HG03060 (cell line): ENCODE measurements at regions not wholly inside any gene's neighbourhood (a gene's known extent, or its start where the extent isn't known, plus 50 kb on each side); places are given as distances from the start of the nearest gene placed in this dataset.
"Not testable (repeated sequence)": the region's sequence is repeated elsewhere in the genome, so short reads cannot be mapped to it uniquely, and the experiment has no call there.

Source experiments
- ATAC-seq: cut with Tn5 transposase; IDR thresholded peaks from one replicate; pipeline ENCODE4 v1.9.1; 2021; ENCODE audit warnings: low read depth, moderate number of reproducible peaks; ENCODE audit not compliant: unreplicated experiment

- no peak for ATAC-seq
Measured at GRCh38 chr6:76862936-76863335, 600.4 kb downstream of the HTR1B start.

DNA sequence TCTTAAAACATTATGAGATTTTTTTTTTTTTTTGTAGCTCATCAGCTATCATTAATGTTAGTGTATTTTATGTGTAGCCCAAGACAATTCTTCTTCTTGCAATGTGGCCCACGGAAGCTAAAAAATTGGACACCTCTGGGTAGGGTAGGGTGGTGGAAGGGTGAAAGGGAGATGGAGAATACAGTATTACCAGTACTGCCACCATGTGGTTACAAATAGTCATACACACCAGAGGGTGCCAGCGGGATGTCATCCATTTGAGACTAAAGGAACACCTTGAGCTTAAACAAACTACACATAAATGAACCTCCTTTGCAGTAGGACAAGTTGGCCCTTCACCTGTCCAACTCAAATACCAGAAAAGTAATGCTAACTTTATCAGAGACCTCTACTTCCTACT lies 601.9 kb downstream of the HTR1B start:
- no peak for ATAC-seq

- no peak for ATAC-seq
Measured at GRCh38 chr6:76856065-76856464, 607.2 kb downstream of the HTR1B start.

- no peak for ATAC-seq
Measured at GRCh38 chr6:76852776-76853175, 610.5 kb downstream of the HTR1B start.

- ATAC-seq = not testable (repeated sequence)
Measured at GRCh38 chr6:76849274-76849970, 613.9 kb downstream of the HTR1B start.

DNA sequence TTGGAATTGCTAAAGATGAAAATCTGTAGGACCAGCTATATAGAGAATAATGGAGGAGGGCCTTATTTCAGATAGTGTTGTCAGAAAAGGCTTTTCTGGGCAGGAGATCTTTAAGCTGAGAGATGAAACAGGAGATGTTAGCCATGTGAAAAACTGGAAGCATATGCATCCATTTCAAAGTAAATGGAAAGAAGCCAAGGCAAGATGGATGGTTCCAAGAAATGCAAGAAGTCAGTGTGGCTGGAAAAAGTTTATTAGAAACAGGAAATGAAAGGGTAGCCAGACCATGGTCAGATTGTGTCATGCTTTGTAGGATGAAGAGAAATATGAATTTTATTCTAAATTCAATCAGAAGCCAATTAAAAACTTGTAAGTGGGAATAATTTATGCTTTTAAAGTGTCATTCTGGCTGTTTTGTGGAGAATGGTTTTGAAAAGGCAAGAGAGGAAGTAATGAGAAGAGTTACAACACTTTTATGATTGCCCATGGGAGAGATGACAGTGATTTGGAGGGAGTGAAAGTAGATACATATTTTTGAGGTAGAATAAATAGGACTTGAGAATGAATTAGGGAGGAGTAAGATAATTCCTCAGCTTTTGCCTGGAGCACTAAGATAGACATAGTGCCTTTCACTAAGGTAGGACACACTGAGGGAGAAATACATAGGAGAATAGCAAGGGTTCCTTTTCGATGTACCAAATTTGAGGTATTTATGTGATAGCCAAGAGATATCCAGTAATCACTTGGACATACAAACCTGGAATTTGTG lies 620.1 kb downstream of the HTR1B start:
- ATAC-seq = no peak

- no peak for ATAC-seq
Measured at GRCh38 chr6:76840865-76841264, 622.4 kb downstream of the HTR1B start.

DNA sequence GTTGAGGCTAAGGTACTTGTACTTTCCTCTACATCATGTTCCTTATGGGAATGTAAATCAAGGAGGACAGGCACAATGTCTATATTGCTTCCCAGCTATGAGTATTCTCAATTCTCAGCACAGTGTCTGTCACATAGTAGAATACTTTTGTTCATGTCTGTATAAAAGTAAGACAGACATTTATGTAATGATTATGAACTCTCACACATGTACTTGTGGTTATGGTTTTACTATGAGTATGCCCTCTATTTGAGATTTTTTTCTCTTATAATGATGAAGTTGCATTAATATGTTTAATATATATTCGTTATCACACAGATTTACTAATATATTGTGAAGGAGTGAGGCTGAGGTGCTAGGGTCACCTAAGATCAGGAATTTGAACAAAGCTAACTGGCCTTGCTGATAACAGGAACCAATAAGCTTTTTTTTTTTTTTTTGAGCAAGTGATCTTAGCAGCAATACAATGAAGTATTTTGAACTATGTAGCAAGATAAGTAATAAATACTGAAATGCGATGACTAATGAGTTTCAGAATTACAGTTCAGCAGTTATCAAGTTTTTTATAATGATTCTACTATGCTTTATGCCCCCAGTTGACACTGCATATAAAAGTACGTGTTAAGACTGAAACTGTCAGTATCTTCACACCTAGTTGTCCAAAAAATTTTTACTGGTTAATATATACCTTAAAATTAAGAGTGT lies 623.1 kb downstream of the HTR1B start:
- no peak for ATAC-seq

DNA sequence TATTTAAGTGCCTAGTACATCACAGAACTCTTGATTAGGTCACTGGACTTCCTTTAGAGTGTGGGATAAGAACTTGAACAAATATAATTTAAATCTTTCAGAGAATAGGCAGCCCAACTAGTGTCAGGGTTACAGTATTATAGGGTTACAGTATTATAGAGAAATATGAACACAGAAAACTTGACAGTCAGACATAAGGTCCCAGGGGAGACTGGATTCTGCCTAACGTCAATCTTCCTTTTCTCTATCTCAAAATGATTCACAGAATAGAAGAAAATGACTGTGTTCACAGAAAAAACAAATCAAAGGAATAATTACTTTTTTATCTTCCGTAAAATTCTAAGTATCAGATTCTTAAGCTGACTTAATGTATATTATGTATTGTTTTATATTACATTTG lies 623.8 kb downstream of the HTR1B start:
- no peak for ATAC-seq

- ATAC-seq = no peak
Measured at GRCh38 chr6:76837564-76837963, 625.7 kb downstream of the HTR1B start.

GRCh38 chr6:76835695-76836094 lies 627.6 kb downstream of the HTR1B start:
- no peak for ATAC-seq

DNA sequence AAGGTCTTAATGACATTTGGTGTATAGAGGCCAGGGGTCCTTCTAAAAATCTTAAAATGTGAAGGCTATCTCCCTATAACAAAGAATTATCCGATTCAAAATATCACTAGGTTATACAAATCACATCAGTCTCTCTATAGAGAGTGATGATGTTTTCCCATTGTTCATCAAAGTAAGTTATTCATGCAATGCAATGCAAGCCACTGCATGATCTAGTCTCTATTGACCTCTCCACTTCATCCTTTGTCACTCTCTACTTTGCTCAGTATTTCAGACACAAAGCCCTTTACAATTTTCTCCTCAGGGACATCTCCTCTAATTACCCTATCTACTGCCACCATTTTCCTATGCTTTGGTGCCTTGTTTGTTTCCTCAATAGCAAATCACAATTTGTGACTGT lies 628.0 kb downstream of the HTR1B start:
- no peak for ATAC-seq

GRCh38 chr6:76834399-76834798 lies 628.9 kb downstream of the HTR1B start:
- ATAC-seq = no peak

DNA sequence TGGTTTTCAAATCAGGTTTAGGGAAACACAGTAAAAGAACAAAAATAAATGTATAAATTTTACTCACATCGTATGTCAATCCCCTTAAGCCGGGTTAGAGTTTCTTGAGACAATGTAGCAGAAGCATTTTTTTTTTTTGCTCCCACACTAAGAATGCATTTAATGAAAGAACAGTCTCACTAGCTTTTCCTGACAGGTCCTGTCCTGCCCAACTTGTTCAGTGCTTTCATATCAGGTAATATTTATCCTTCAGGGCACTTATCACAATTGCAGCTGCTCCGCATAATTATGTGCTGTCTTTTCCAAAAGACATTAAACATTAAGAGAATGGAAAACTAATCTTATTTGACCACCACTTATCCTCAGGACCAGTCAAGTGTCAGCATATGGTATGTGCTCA lies 632.0 kb downstream of the HTR1B start:
- no peak for ATAC-seq

DNA sequence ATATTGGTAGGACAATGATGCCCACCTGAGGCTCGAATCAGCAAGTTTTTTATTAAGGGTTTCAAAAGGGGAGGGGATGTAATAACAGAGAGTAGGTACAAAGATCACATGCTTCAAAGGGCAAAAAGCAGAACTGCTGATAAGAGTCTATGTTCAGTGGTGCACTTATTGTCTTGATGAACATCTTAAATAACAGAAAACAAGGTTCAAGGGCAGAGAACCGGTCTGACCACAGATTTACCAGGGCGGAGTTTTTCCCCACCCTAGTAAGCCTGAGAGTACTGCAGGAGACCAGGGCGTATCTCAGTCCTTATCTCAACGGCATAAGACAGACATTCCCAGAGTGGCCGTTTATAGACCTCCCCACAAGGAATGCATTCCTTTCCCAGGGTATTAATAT lies 639.7 kb downstream of the HTR1B start:
- not testable (repeated sequence) for ATAC-seq

- ATAC-seq = no peak
Measured at GRCh38 chr6:76818451-76818850, 644.8 kb downstream of the HTR1B start.

DNA sequence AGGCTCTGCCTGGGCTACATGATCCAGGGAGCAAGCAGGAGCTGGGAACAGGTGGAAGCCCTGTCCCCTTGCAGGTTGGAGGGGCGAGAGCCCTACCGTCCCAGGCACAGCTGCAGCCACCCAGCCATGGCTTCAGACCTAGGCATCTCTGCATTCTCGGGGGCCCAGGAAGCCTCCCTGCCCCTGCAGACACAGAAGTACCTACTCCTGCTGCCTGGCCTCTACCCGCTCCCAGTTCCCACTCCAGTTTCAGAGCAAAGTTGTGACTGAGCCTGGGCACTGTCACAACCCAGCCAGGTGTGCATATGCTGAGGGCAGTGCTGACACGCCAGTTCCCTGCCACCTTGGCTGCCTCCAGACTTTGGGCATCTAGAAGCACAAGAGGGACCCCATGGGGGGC lies 645.9 kb downstream of the HTR1B start:
- no peak for ATAC-seq

DNA sequence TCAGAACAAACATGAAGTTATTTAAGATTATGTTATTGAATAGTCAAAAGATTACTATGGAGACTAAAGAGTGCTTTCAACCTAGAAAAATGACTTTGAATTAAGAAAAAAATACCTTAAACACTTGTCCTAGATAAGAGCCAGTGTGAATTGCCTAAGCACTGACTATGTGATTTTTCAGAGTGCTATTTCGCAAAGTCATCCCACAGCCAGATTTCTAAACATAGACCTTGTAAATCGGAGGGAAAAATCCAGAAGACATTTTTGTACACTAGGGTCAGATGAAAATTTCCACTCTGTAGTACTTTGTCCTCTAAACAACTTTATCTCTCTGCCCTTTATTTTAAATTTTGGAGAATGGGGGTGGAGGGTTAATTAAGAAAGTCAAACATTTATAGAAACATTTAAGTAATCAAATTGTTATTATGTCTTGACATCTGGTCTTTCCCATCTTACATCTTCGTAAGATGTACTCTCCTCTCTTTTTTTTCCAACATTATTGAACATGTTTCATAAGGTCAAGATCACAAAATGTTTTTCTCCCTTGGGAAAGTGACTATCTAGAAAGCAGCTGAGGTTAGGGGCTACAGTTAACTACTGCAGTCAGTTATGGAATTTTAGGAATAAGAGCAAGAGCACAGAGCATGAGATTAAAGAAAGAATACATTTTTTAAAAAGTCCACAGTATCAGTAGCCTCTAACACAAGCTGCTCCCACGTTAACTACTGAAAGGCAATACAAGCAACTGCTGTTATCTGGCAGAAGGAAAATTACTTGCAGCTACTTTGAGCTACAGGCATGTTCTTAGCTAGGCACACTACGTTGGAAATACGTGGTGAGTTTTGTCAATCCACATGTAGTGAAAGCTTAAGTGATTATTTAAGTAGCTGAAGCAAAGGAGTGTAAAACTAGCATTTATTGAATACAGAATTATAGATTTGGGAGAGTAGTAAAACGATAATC lies 648.5 kb downstream of the HTR1B start:
- ATAC-seq = no peak

GRCh38 chr6:76810286-76810685 lies 653.0 kb downstream of the HTR1B start:
- no peak for ATAC-seq

- ATAC-seq = no peak
Measured at GRCh38 chr6:76803038-76803580, 660.2 kb downstream of the HTR1B start.
